GM21528 (cell line): ENCODE measurements at regions not wholly inside any gene's neighbourhood (a gene's known extent, or its start where the extent isn't known, plus 50 kb on each side); places are given as distances from the start of the nearest gene placed in this dataset.

Experiments used
- ATAC-seq: cut with Tn5 transposase; IDR thresholded peaks from one replicate; pipeline ENCODE4 v1.9.1; 2021; ENCODE audit warnings: mild to moderate bottlenecking, moderate library complexity; ENCODE audit not compliant: unreplicated experiment, low FRiP score

DNA sequence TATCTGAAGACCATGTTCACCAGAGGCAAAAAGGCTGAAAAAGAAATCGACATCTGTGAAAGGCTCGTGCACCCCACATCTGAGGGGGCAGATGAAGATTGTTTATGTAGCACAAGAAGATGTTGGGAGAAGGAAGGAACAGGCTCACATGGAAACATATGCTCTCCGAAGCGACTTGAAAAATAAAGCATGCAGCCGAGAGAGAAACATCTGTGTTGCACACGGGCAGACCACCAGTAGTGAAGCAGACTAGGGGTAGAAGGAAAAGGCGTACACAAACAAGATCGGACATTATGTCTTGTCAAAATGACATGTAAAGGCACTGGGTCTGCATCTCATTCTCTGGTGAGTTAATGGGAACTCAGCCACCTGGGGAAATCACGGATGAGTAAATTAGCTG is 356.5 kb downstream of the ZIC4 start:
- ATAC-seq: no peak

DNA sequence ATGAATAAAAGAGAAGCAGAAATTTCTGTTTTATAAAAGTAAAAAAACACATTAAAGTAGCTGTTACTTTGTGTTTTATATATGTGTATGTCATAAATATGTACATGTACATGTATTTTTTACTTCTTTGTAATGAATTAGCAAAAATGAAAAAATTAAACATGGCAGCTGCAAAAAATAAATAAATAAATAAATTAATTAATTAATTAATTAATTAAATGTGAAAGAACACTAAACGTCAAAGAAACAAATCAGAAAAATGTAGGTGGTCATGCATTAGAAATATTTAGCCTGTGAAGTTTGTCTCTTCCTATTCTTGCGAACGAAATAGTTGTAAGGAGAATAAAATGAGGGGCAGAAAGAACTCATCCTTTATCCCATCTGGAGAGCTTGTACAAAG is 357.0 kb downstream of the ZIC4 start:
- ATAC-seq: no peak

DNA sequence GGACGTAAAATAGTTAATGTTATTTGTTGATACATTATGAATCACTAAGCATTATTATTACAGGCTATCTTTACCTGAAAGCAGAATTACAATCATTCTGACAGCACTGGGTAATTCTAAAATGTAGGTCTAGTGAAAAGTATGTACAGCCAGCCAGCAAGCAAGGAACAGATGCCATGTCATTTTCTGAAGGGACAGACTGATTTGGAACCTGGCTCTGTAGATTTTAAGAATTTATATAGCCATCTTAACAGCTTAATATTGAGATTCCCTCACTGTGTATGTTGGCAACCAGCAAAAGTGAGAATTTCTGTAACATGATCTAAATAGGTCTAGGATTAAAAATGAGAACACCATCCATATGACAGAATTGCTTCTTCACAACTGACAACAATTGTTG is 359.4 kb downstream of the ZIC4 start:
- no peak for ATAC-seq

DNA sequence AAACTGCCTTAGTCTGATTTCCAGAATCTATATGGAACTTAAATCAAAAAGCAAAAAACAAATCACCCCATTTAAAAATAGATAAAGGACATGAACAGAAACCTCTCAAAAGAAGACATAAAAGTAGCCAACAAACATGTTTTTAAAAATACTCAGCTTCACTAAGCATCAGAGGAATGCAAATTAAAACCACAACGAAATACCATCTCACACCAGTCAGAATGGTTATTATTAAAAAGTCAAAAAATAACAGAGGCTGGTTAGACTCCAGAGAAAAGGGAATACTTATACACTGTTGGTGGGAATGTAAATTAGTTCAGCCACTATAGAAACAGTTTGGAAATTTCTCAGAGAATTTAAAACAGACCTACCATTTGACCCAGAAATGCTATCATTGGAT is 367.9 kb downstream of the ZIC4 start:
- no peak for ATAC-seq

DNA sequence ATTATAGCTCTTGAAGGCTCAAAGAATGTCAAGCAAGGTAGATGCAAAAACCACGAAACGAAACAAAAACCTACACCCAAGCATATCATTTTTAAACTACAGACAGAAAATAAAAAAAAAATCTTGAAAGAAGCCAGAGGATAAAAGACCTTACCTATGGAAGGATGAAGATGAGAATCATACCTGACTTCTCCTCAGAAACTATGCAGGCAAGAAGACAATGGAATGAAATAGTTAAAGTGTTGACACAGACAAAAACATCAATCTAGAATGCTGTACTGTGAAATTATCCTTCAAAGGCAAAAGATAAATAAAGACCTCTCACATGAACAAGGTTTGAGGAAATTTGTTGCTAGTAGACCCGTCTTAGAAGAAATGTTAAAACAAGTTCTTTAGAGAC is 372.0 kb downstream of the ZIC4 start:
- ATAC-seq: no peak

DNA sequence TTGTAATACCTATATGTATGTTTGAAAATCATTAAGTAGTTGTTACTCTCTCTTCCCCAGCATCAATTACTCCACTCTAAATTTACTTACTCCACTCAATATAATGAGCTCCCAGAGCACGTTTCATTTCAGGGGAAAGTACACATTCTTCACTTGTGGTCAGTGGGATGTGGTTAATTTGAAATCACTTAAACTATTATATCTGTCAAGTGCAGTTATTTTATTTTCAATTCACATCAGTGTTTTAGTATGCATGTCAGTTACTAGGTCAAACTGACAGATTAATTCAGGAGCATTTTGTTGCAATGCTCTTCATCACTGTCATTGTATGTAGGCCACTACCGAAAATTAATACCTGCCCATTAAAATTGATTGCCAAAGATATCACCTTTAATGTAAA is 376.1 kb downstream of the ZIC4 start:
- ATAC-seq: no peak

DNA sequence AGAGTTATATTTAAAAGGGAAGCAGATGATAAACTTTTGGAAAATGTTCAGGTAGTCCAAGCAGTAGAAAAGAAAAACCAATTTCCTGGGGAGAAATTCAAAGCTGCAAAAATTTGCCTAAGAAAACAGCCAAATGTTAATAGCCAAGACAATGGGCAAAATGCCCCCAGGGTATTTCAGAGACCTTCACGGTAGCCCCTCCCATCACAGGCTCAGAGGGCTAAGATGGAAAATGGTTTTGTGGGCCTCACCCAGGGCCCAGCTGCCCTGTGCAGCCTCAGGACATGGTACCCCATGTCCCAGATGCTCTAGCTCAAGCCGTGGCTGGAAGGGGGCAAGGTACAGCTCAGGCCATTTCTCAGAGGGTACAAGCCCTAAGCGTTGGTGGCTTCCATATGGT is 391.0 kb downstream of the ZIC4 start:
- ATAC-seq: no peak

DNA sequence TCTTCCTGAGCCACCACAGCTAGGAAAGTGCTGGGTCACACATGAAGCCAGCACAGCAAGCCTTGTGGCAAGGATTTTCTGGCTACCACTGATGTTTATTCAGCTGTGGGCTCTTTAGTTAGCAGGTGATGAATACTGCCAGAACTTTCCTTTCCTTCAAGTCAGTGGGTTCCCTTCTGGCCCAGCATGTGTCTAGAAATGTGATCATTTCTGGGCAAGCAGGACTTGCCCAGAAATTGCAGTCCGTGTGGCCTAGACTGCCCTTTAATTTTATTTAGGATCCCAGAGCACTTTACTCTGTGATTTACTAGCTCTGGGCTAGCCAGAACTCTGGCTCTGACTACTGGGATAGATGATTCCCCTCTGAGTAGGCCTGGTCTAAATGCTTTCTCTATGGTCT is 397.5 kb downstream of the ZIC4 start:
- no peak for ATAC-seq

DNA sequence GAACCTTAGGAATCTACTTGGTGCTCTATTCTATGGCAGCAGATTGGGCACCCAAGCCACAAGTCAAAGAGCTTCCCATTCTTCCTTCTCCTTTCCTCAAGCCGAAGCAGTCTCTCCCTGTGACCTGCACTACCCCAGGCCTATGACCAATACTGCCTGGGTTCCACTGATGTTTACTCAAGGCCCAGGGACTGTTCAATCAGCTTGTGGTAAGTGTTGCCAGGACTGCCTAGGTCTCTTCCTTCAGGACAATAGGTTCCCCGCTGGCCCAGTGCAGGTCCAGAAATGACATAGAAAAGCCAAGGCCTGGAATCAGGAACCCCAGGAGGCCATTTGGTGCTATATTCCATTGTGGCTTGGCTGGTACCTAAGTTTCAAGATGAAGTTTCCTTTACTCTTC is 397.9 kb downstream of the ZIC4 start:
- no peak for ATAC-seq

DNA sequence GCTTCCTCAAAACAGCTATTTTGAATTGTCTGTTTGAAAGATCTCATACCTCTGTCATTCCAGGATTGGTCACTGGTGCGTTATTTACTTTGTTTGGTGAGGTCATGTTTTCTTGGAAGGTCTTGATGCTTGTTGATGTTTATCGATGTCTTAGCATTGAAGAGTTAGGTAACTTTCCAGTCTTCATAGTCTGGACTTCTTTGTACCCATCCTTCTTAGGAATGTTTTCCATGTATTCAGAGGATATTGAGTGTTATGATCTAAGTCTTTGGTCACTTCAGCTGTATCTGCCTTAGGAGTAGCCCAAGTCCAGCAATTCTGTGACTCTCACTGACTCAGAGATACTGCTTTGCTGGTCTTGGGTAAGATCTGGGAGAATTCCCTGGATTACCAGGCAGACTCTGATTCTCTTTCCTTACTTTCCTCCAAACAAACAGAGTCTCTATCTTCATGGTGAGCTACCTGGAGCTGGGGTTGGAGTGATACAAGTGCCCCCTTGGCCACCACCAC is 398.6 kb downstream of the ZIC4 start:
- no peak for ATAC-seq

DNA sequence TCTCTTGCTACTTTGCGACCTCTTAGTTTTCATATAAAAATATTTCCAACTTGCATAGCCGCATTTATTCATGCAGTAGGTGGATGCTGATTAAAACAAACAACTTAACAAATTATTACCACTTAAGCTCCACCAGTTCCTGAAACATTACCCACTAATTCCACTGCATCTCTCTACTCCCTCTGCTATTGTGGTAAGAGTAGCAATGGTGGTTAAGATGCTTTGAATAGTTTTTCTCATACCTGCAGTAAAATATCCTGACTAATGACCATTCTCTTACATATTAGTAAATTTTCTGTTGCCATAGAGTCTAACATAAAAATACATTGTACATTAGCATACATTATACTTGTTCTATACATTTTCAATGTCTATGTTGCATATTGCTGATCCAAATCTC is 397.6 kb upstream of the PLSCR5 start:
- ATAC-seq: no peak

DNA sequence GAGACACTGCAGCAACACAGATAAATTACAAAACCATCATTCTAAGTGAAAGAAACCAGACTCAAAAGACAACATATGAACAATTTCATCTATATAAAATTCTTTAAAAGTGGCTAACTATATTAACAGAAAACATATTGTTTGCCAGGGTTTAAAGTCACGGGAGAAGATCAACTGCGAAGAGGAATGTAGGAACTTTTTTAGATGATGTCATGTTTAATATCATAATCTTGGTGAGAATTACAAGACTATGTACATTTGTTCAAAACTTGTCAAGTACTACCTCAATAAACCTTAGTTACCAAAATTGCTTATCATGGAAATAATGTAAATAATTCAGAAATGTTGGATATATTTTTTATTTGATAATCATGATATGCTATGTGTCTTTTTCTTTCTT is 395.1 kb upstream of the PLSCR5 start:
- no peak for ATAC-seq

DNA sequence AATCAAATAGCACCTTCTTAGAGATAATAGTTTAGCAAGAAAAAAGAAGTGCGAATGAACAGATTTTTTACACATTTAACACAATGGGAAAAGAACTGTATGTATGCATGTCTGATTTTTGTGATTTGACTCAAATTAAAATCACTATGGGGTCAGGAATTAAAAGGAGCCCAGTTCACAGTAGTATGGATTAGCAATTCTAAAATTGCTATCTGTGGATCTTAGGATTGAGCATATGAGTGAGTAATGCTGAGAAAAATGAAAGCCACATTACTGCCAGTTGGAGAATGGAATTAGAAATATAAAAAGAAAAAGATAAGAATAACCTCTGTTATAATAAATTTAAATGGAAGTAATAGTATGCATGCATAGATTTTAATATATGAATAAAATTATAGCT is 386.8 kb upstream of the PLSCR5 start:
- ATAC-seq: no peak

DNA sequence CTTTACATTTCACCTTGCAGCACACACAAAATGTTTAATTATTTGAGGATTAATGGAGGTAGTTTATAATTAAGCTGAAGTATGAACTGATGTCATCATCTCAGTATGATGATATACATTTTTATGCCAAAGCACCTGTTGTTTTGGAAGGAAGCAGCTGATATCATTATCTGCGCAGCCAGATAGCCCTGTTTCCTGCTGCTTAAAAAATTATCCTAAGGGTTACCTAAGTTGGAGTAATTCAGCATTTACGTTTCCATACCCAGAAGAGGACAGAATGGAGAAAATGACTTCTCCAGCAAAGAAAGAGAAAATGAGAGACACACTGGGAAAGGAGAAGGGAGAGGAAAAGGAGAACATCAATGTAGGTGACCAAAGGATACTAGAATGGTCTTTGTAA is 370.3 kb upstream of the PLSCR5 start:
- no peak for ATAC-seq

DNA sequence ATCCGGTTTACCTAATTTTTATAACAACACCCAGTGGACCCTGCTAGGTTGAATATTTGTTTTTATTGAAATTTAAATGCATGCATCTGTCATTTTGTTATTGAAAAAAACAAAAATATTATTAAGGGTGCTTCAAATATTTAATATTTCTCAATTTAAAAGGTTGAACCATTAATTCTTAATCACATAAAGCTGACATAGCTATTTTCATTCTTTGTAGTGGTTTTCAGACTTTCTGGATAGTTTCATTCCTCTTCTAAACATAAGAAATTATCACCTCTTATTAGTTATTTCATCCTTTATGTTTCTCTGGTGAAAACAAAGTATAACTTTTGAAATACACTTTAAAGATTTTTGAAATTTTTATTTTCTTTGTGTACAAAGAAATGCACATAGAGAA is 369.9 kb upstream of the PLSCR5 start:
- ATAC-seq: no peak

DNA sequence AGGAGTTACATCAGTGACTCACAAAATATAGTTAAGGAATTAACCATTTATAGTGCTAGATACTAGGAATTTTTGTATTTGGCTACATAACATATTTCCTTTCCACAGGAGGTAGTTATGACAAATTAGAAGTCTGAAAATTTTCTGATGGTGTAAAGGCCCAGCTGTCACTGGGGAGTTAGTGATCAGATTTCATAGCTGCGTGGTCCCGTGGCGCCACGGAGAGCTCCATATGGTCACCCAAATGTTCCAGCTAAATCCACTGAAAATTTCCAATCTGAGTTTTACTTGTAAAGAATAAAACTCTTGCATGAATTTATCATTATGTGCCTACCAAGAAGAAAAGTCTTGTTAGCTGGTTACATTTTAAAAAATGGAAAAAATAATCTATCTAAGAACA is 368.9 kb upstream of the PLSCR5 start:
- no peak for ATAC-seq

DNA sequence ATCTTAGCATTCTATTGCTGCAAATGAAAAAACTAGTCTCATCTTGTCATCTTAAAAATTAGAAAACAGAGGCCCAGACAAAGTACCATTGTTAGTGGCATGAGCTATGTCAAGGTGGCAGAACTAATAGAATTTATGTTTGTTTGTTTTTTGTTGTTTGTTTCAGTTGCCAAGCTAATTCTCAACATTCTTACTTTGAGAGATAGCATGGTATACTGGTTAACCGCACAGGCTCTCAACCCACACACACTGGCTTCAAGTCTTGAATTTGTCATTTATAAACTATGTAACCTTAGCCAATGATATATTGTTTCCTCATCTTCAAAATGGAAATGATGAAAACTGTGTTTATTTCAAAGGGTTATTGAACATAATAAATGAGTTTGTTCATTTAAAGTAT is 367.6 kb upstream of the PLSCR5 start:
- ATAC-seq: no peak

DNA sequence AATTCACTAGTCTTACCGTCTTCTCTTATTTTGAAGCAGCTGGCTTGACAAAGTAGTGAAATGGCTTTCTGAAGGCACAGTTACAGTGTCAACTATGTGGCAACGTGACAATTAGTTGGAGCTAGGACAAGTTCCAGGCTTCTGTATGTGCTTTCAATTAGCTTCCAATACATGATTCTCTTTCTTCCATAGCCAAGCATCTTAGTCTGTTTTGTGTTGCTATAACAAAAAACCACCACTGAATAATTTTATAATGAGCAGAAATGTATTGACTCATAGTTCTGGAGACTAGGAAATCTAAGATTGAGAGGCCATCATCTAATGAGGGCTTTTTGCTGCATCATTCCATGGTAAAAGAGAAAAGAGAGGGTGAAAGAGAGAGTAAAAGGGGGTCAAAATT is 365.1 kb upstream of the PLSCR5 start:
- no peak for ATAC-seq

DNA sequence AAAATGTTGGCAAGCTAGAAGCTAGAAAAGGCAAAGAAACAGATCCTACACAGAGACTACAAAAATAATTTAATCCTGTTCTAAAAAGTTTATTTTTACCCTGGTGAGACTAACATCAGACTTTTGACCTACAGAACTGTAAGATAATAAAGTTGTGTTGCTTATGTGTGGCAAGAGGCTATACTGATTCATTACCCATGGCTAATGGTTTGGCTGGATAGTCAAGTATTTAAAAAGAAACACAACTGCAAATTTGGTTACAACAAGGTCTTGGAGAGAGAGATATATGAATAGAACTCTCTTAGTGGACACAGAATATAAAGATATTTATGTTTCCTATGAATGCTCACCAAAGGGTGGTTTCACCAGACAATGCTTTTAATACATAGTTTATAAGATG is 364.2 kb upstream of the PLSCR5 start:
- no peak for ATAC-seq

DNA sequence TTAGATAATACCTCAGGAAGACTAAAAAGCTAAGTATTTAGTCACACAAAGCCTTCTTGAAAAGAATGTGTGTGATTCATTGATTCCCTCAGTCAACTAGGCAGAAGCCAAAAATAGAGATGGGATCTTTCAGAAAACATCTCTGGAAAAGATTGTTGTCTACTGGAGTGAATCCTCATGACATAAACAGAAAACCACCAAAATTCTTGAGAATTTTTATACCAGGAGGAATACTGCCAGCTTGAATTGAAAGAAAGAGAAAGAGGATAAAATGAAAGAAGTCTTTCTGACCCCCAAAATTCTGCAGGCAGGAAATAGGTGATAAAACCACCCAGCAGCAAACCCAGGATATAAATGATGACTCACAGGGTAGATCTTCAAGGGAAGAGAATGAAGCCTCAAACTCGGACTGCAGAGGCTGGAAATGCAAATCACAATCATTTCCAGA is 363.1 kb upstream of the PLSCR5 start:
- no peak for ATAC-seq

DNA sequence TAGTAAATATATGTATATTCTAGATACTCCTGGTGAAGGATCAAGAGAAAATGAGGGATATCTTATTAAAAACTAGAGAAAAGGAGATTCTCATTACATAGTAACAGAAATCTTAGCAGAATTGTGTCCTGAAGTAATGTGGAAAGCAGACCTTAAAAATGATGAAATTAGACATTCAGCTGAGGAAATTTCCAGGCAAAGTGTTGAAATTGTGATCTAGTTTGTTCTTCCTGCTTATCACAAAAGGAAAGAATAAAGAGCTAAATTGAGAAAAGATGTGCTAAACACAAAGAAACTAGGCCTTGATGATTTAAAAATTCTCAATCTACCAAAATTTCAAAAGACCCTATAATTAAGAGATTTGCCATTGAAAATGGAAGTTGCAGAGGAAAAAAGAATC is 362.6 kb upstream of the PLSCR5 start:
- ATAC-seq: no peak

DNA sequence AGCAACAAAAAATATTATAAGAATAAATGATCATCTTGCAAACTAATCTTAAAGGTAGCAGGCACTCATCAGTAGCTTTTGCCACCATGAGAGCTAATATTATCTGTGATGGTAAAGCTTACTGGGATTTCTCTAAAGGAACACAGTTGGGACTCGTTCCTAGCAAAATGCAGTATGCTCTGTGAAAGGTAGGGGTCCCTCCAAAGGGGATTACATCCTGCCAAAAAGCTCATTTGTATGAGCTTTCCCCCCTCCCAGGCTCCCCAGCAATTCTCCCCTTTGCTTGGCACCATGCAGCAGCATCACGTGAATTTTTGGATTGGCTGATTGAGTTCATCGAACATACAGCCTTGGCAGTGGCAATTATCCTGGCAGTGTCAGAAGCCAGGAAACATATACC is 361.0 kb upstream of the PLSCR5 start:
- ATAC-seq: no peak

DNA sequence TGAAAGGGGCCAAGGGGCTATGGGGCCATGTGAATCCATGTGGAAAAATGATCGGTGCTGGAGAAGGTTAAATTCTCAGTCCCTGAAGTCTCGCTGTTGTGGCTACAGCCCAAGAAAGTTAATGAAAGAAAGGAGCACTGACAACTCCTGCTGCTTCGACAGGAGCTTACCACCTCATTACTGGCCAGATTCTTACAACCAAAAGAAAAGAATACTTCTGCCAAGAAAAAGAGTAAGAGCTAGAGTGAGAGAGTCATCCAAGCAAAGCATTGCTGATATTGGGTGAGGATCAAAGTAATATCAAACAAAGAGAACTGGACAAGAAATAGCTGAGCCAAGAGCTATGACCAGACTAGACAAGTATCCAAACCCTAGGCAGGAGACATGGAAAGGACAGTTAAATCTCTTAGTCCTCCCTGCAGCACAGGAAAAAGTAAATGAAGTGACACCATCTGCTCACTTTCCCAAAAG is 348.4 kb upstream of the PLSCR5 start:
- ATAC-seq: no peak
